ENCODE measurements at regions not wholly inside any gene's neighbourhood (a gene's known extent, or its start where the extent isn't known, plus 50 kb on each side); places are given as distances from the start of the nearest gene placed in this dataset.

DNA sequence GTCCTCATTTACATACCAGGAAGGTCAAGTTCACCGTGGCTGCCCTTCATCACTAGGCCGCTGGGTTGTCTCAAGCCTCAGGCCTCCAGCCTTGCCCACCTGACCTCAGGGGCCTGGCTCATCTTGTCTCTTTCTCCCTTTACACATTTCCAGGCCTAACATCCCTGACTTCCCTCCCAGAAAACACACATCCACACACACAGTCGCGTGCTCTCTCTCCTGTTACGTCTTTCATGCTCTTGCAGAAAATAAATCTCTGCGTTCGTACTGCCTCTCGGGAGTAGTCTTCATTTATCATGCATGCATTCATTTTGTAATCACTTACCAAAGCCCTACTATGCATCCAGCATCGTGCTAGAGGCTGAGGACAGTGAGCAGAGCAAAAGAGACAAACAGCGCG, 220.0 kb upstream of the PWP1 start:
- FAIRE-seq (no peak), ATAC-seq (no peak), DNase-seq (ENCODE audit: extremely low read depth in 1 of 4, low spot score in 3 of 4) (no peak)
- no peaks in the 10 kb centered on the region for H3K4me1 ChIP-seq (replicated peaks in 1 of 2; ENCODE audit: control insufficient read depth in 2 of 2, insufficient read depth in 2 of 2, low read length in 2 of 2)
- CTCF ChIA-PET (ENCODE audit: low intra/inter-chr PET ratio), result no interaction called here
- no peak overlapping the region for H3K27ac ChIP-seq (ENCODE audit: extremely low read depth, low read depth, low read length)
- H3K36me3 ChIP-seq (ENCODE audit: control insufficient read depth, insufficient read depth, low read length), result no peaks in the 10 kb centered on the region
- H3K4me2 ChIP-seq (ENCODE audit: insufficient read depth, low read length), result no peak overlapping the region
- peaks cover 0 to 30% of the 10 kb centered on the region in 2 experiments; a peak in 2 of 5 replicates for H3K27me3 ChIP-seq (ENCODE audit: control insufficient read depth in 2 of 2, insufficient read depth in 2 of 2, low read length in 2 of 2)
- H3K9ac ChIP-seq (ENCODE audit: insufficient read depth in 1 of 2, low read depth in 2 of 2, low read length in 2 of 2), result no peak overlapping the region
- TF ChIP-seq ZNF324 (CRISPR knock-in tag; IDR thresholded peaks at IDR 0.05) (no peak), U2AF1 (optimal IDR thresholded peaks at IDR 0.05; ENCODE audit: low read depth, low read length) (no peak), POLR2AphosphoS2 (IDR thresholded peaks at IDR 0.05; ENCODE audit: low read length) (no peak), NFIX (CRISPR knock-in tag; IDR thresholded peaks at IDR 0.05; ENCODE audit: low read depth) (no peak), ZBTB17 (CRISPR knock-in tag; IDR thresholded peaks at IDR 0.05) (no peak), ZFP1 (CRISPR knock-in tag; IDR thresholded peaks at IDR 0.05) (no peak), NCOA2 (IDR thresholded peaks at IDR 0.05; ENCODE audit: partially characterized antibody in 2 of 2) (no peak)
- TF ChIP-seq, protein P1, sequence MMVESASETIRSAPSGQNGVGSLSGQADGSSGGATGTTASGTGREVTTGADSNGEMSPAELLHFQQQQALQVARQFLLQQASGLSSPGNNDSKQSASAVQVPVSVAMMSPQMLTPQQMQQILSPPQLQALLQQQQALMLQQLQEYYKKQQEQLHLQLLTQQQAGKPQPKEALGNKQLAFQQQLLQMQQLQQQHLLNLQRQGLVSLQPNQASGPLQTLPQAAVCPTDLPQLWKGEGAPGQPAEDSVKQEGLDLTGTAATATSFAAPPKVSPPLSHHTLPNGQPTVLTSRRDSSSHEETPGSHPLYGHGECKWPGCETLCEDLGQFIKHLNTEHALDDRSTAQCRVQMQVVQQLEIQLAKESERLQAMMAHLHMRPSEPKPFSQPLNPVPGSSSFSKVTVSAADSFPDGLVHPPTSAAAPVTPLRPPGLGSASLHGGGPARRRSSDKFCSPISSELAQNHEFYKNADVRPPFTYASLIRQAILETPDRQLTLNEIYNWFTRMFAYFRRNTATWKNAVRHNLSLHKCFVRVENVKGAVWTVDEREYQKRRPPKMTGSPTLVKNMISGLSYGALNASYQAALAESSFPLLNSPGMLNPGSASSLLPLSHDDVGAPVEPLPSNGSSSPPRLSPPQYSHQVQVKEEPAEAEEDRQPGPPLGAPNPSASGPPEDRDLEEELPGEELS (CRISPR knock-in tag; IDR thresholded peaks at IDR 0.05; ENCODE audit: borderline replicate concordance), result no peak
- TF ChIP-seq, protein P2, sequence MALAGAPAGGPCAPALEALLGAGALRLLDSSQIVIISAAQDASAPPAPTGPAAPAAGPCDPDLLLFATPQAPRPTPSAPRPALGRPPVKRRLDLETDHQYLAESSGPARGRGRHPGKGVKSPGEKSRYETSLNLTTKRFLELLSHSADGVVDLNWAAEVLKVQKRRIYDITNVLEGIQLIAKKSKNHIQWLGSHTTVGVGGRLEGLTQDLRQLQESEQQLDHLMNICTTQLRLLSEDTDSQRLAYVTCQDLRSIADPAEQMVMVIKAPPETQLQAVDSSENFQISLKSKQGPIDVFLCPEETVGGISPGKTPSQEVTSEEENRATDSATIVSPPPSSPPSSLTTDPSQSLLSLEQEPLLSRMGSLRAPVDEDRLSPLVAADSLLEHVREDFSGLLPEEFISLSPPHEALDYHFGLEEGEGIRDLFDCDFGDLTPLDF (CRISPR knock-in tag; IDR thresholded peaks at IDR 0.05), result no peak
- TF ChIP-seq, protein P3, sequence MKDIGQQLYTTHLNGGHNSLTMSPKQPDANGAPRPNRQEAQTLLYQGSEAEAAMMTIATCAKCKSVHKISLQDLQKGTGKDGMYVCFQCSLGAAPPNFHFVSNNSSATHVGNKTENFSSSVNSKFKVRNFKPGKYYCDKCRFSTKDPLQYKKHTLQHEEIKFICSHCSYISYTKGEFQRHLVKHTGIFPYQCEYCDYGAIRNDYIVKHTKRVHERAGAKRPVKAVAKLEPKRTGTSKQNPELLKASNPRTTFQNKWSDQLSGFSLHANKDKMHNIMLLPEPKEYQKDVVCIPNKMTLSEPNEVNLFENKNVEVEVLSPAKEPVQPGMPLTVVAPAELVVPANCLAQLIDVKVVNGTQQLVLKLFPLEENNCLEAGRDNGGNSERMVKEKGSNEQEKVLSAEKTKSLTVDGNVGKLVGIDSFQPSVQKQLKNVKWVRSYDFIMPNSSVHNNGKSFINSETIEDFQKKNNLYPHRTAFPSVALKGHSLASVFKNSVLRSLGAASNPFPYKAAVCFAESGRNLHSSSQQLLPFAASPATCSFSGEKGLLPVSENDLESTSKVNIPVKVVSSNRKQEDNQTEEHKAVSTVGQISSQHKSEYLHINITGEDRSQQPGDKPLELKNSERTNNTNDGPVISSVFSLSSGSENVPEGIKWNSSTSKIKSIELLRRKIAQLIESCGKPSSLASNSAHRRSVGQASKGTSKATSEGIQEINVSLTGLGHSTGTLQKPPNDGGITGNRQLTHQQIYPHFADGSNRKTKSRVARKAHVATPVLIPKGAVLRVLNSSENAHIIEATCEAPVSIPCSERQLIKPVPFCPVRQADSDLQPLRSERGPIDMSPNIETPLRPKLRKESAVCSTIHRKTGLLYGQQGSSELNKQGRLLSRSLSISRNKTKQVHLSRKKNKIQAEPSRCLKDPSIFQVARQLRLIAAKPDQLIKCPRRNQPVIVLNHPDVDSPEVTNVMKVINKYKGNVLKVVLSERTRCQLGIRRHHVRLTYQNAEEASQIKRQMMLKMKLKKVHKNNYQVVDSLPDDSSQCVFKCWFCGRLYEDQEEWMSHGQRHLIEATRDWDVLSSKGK (CRISPR knock-in tag; IDR thresholded peaks at IDR 0.05), result no peak
- no peaks in the 10 kb centered on the region for H3K79me2 ChIP-seq (ENCODE audit: control insufficient read depth, insufficient read depth, low read length)
- BruUV-seq (replicated peaks), result no TSS peak
- H2AFZ ChIP-seq (ENCODE audit: low read depth, low read length), result no peak overlapping the region
- H3K9me3 ChIP-seq (replicated peaks; ENCODE audit: control insufficient read depth, insufficient read depth, low read depth, low read length), result no peaks in the 10 kb centered on the region
- in situ Hi-C loops (cut with MboI), result no loop called here
- POLR2A ChIA-PET, result no interaction called here
- no peaks in the 10 kb centered on the region for H3K9me1 ChIP-seq (ENCODE audit: control insufficient read depth, insufficient read depth, low read length)
- no peak overlapping the region for H3K4me3 ChIP-seq
- intact Hi-C loops (cut with micrococcal nuclease), result no loop called here
- H4K20me1 ChIP-seq (replicated peaks; ENCODE audit: control insufficient read depth, insufficient read depth, low read length), result no peaks in the 10 kb centered on the region
- WGBS (ENCODE audit: insufficient coverage, low coverage, missing lambda C conversion rate), result 2% methylated on average over 11 of the region's 11 CpGs
